ENCODE measurements at regions not wholly inside any gene's neighbourhood (a gene's known extent, or its start where the extent isn't known, plus 50 kb on each side); places are given as distances from the start of the nearest gene placed in this dataset.
"Not testable (repeated sequence)": the region's sequence is repeated elsewhere in the genome, so short reads cannot be mapped to it uniquely, and the experiment has no call there.

DNA sequence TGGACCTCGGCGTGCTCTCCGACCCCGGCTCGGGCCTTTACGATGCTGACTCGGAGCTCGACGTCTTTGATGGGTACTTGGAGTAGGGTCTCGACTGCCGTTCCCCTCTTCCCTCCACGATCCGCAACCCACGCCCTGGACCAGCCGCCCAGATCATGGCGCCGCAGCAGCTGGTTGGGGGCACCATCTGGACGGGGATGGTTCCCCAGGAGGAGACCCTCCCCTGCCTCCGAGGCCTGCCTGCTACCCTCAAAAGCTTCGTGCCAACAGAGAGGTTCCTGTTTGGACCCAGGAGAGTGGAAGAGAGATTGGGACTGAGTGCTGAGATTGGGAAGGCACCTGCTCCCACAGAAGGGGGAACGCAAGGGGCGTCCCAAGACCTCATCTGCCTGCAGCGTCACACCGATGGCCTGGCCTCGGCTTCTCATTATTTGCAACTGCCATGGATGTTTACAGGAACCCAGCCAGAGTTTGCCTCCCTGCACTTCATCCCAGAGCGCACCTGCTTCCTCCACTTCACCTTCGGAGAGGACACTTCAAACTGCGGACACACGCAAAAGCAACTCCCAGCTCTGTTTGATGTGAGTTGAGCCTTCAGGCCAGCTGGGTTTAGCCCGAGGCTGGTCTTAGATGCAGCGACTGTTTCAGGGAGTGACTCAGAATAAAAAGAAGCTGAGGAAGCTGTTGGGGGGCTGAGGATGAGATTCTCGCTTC is 58.9 kb downstream of the GOLGA6L7 start:
- not testable (repeated sequence) for DNase-seq (ENCODE audit: low spot score); H3K9me3 Mint-ChIP-seq; H3K27ac Mint-ChIP-seq; H3K36me3 Mint-ChIP-seq; H3K4me1 Mint-ChIP-seq (ENCODE audit: low read depth in 2 of 2)
- peak overlapping the region; percentile 65 for H3K4me3 Mint-ChIP-seq
- ATAC-seq, result peak in 1 of 2 donors; percentile 60
- peaks cover 21 to 22% of the 10 kb centered on the region in 2 donors for H3K27me3 Mint-ChIP-seq

DNA sequence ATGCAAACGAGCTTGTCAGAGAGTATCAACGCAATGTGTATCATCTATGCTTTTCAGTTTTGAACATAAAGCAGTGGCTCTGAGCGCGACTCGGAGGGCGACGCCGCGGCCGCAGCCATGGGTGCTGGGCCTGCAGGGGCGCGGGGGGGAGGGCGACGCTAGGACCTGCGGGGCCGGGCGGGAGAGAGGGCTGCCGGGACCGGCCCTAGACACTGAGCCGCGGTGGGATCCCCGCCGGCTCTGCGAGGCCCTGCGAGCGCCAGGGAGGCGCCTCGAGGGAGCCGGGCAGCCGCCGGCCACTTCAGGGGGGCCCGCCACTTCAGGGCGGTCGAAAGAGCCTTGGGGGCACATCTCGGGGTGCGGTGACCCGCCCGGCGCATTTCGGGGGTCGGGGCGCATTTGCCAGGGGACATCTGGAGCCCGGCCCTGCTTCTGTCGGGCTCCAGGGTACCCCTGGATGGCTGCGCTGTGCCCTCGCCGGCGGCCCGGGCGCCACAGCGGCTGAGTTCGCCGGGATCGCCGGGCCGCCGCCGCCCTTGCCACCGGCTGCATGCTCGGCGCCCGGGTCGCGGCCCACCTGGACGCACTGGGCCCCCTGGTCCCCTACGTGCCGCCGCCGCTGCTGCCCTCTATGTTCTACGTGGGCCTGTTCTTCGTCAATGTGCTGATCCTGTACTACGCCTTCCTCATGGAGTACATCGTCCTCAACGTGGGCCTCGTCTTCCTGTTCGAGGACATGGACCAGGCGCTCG is 59.6 kb downstream of the GOLGA6L7 start:
- not testable (repeated sequence) for H3K27ac Mint-ChIP-seq; H3K36me3 Mint-ChIP-seq; H3K4me1 Mint-ChIP-seq (ENCODE audit: low read depth in 2 of 2); DNase-seq (ENCODE audit: low spot score); H3K9me3 Mint-ChIP-seq
- peaks cover 21 to 22% of the 10 kb centered on the region in 2 donors for H3K27me3 Mint-ChIP-seq
- H3K4me3 Mint-ChIP-seq, result peak overlapping the region; percentile 6
- ATAC-seq, result peak; percentile 57 to 60

DNA sequence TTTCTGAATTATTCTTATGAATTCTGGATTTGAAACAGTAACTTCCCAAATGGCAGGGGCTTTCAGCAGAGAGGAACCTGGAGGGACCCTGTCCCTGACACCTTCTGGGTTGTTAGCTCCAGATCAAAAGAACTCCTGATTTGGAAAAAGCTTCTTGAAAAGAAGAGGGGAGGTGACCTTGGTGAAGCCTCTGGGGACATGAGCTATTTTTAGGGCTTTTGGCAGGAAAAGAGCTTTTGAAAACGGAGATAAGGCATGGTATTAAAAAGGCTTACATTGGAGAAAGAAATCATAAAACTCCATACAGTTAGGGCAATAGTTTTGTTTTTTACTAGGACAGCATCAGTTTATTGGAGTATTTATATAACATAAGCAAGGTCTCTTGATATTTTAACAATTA is 60.3 kb downstream of the GOLGA6L7 start:
- ATAC-seq; H3K9me3 Mint-ChIP-seq; H3K36me3 Mint-ChIP-seq; H3K4me1 Mint-ChIP-seq (ENCODE audit: low read depth in 2 of 2); DNase-seq (ENCODE audit: low spot score); H3K27ac Mint-ChIP-seq: not testable (repeated sequence)
- Mint-ChIP-seq H3K4me3 (peak overlapping the region; percentile 6), H3K27me3 (peaks cover 21 to 22% of the 10 kb centered on the region in 2 donors)

DNA sequence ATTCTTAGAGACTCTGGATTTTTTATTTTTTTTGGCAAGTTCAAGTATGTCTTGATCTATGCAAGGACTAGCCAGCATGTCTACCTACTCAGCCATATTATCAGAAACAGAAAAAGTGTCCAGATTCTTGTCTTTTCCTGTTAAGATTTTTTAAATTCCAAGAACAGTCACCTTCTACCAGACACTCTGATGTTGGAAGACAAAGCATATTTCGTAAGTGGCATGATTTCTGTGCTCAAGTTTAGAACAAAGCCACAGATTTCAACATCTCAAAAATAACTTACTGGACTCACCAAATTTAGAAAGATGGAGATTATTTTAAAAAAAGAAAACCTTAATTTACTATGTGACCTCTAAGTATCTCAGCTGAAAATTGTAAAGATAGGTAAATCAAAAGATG is 61.9 kb downstream of the GOLGA6L7 start:
- no peaks in the 10 kb centered on the region for H3K9me3 Mint-ChIP-seq
- no peak overlapping the region for H3K4me3 Mint-ChIP-seq
- peaks cover 0 to 3% of the 10 kb centered on the region in 2 donors for H3K4me1 Mint-ChIP-seq (ENCODE audit: low read depth in 2 of 2)
- no peak overlapping the region for H3K27ac Mint-ChIP-seq
- no peaks in the 10 kb centered on the region for H3K36me3 Mint-ChIP-seq
- no peak for DNase-seq (ENCODE audit: low spot score)
- ATAC-seq, result no peak
- peaks cover 14 to 21% of the 10 kb centered on the region in 2 donors for H3K27me3 Mint-ChIP-seq

DNA sequence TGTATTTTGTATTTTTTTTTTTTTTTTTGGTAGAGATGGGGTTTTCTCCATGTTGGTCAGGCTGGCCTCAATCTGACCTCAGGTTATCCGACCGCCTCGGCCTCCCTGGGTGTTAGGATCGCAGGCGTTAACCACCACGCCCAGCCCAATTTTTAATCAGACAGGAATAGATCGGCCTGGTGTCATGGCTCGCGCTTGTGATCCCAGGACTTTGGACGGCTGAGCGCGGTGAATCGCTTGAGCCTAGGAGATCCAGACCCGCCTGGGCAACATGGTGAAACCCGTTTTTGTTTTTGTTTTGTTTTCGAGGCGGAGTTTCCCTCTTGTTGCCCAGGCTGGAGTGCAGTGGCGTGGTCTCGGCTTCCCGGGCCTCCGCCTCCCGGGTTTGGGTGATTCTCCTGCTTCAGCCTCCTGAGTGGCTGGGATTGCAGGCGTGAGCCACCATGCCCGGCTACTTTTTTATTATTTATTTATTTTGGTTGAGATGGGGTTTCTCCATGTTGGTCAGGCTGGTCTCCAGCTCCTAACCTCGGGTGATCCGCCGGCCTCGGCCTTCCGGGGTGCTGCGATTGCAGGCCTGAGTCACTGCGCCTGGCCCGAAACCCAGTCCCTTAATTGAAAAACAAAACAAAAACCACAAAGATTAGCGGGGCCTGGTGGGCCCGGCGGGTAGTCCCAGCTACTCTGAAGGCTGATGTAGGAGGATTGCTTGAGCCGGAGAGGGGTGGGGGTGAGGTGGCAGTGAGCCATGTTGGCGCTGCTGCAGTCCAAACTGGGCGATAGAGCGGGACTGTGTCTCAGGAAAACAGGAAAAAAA is 63.9 kb downstream of the GOLGA6L7 start:
- not testable (repeated sequence) for H3K36me3 Mint-ChIP-seq; H3K27ac Mint-ChIP-seq; ATAC-seq; DNase-seq (ENCODE audit: low spot score); H3K4me1 Mint-ChIP-seq (ENCODE audit: low read depth in 2 of 2); H3K4me3 Mint-ChIP-seq; H3K9me3 Mint-ChIP-seq
- peaks cover 14 to 18% of the 10 kb centered on the region in 2 donors for H3K27me3 Mint-ChIP-seq

DNA sequence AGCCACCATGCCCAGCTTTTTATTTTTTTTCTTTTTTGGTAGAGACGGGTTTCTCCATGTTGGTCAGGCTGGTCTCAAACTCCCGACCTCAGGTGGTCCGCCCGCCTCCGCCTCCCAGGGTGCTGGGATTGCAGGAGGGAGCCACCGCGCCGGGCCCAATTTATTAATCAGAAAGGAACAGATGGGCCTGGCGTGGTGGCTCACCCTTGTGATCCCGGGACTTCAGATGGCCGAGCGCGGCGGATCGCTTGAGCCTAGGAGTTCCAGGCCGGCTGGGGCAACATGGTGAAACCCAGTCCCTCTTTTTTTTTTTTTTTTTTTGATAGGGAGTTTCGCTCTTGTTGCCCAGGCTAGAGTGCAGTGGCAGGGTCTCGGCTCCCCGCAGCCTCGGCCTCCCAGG is 64.6 kb downstream of the GOLGA6L7 start:
- Mint-ChIP-seq H3K27me3 (peaks cover 14 to 15% of the 10 kb centered on the region in 2 donors), H3K4me1 (ENCODE audit: low read depth in 2 of 2) (no peaks in the 10 kb centered on the region), H3K9me3 (no peaks in the 10 kb centered on the region), H3K4me3 (no peak overlapping the region), H3K27ac (no peak overlapping the region), H3K36me3 (no peaks in the 10 kb centered on the region)
- ATAC-seq (no peak), DNase-seq (ENCODE audit: low spot score) (no peak)

DNA sequence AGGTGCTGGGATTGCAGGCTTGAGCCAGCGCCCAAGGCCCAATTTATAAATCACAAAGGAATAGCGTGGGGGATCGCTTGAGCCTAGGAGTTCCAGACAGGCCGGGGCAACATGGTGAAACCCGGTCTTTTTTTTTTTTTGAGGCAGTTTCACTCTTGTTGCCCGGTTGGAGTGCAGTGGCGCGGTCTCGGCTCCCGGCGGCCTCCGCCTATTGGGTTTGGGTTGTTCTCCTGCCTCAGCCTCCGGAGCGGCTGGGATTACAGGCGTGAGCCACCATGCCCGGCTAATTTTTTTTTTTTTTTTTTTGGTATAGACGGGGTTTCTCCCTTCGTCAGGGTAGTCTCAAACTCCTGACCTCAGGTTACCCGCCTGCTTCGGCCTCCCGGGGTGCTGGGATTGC is 65.0 kb downstream of the GOLGA6L7 start:
- Mint-ChIP-seq H3K27me3 (peaks cover 14 to 15% of the 10 kb centered on the region in 2 donors), H3K27ac (no peak overlapping the region), H3K36me3 (no peaks in the 10 kb centered on the region), H3K9me3 (no peaks in the 10 kb centered on the region), H3K4me1 (ENCODE audit: low read depth in 2 of 2) (no peaks in the 10 kb centered on the region), H3K4me3 (no peak overlapping the region)
- ATAC-seq, result no peak
- DNase-seq (ENCODE audit: low spot score), result no peak

DNA sequence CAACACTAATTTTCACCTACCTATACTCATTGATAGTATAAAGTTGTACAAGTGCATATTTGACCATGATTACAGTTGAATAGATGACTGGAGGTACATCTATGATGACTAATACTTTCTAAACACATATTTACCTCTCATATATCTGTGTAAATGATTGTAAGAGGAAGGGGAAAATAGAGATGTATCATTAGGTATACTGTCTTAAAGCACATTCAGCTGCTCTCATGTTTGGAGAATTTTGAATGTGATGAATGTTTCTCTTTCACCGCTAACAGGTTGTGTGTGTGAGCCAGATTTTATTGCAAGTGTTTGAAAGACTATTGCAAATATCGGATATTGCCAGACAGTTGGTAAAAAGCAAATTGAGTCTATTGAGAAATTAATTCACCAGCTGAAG is 66.2 kb upstream of the GOLGA8M start:
- not testable (repeated sequence) for H3K4me1 Mint-ChIP-seq (ENCODE audit: low read depth in 2 of 2); DNase-seq (ENCODE audit: low spot score); H3K36me3 Mint-ChIP-seq; ATAC-seq; H3K27ac Mint-ChIP-seq; H3K27me3 Mint-ChIP-seq; H3K4me3 Mint-ChIP-seq; H3K9me3 Mint-ChIP-seq

DNA sequence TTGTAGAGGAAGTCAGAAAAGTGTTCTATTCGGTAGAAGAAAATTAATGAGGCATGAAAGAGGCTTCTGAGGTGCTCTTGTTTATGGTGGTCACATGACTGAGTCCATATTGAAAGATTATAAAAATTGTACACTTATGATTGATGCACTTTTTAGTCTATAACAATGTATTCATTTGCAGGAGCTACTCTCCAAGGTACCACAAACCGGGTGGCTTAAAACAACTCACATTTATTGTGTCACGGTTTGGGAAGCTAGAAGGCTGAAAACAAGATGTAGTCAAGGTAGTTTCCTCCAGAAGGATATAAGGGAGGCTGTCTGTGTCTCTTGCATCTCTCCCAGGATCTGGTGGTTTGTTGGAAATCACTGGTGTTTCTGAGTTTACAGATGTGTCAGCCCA is 60.6 kb upstream of the GOLGA8M start:
- not testable (repeated sequence) for H3K27me3 Mint-ChIP-seq; H3K9me3 Mint-ChIP-seq; H3K27ac Mint-ChIP-seq; H3K4me3 Mint-ChIP-seq; H3K4me1 Mint-ChIP-seq (ENCODE audit: low read depth in 2 of 2); ATAC-seq; H3K36me3 Mint-ChIP-seq; DNase-seq (ENCODE audit: low spot score)

Measured in natural killer cell treated with Interleukin-12 subunit alpha and Interleukin-12 subunit beta and Interleukin-15 and Interleukin-18, amount 100 ng/mL, for 72 hours (primary cell).